ENCODE measurements at regions not wholly inside any gene's neighbourhood (a gene's known extent, or its start where the extent isn't known, plus 50 kb on each side); places are given as distances from the start of the nearest gene placed in this dataset.

- DNase-seq (ENCODE audit: low read depth in 2 of 2) = no peak
Observed at GRCh38 chr12:67426067-67426466, 156.9 kb downstream of the CAND1 start.

- no peak for DNase-seq (ENCODE audit: low read depth in 2 of 2)
Observed at GRCh38 chr12:67427336-67427735, 158.2 kb downstream of the CAND1 start.

GRCh38 chr12:67428431-67428830 lies 159.3 kb downstream of the CAND1 start:
- no peak for DNase-seq (ENCODE audit: low read depth in 2 of 2)

- DNase-seq (ENCODE audit: low read depth in 2 of 2) = no peak
Observed at GRCh38 chr12:67430708-67431335, 161.7 kb downstream of the CAND1 start.

GRCh38 chr12:67431411-67432020 lies 162.4 kb downstream of the CAND1 start:
- DNase-seq (ENCODE audit: low read depth in 2 of 2) = no peak

- DNase-seq (ENCODE audit: low read depth in 2 of 2) = no peak
Observed at GRCh38 chr12:67433385-67434175, 164.4 kb downstream of the CAND1 start.

GRCh38 chr12:67434671-67435370 lies 165.7 kb downstream of the CAND1 start:
- DNase-seq (ENCODE audit: low read depth in 2 of 2) = no peak

- DNase-seq (ENCODE audit: low read depth in 2 of 2) = no peak
Observed at GRCh38 chr12:67436230-67436629, 167.1 kb downstream of the CAND1 start.

GRCh38 chr12:67437011-67437410 lies 167.9 kb downstream of the CAND1 start:
- no peak for DNase-seq (ENCODE audit: low read depth in 2 of 2)

GRCh38 chr12:67439611-67440010 lies 170.5 kb downstream of the CAND1 start:
- no peak for DNase-seq (ENCODE audit: low read depth in 2 of 2)

GRCh38 chr12:67441736-67442346 lies 172.7 kb downstream of the CAND1 start:
- peak; percentile 46 to 58 for DNase-seq (ENCODE audit: low read depth in 2 of 2)

GRCh38 chr12:67442347-67442841 lies 173.2 kb downstream of the CAND1 start:
- no peak for DNase-seq (ENCODE audit: low read depth in 2 of 2)

- no peak for DNase-seq (ENCODE audit: low read depth in 2 of 2)
Observed at GRCh38 chr12:67442896-67443295, 173.7 kb downstream of the CAND1 start.

GRCh38 chr12:67444542-67444941 lies 175.4 kb downstream of the CAND1 start:
- no peak for DNase-seq (ENCODE audit: low read depth in 2 of 2)

- no peak for DNase-seq (ENCODE audit: low read depth in 2 of 2)
Observed at GRCh38 chr12:67446716-67447115, 177.6 kb downstream of the CAND1 start.

- no peak for DNase-seq (ENCODE audit: low read depth in 2 of 2)
Observed at GRCh38 chr12:67447180-67447579, 178.0 kb downstream of the CAND1 start.

- no peak for DNase-seq (ENCODE audit: low read depth in 2 of 2)
Observed at GRCh38 chr12:67449591-67450052, 180.5 kb downstream of the CAND1 start.

GRCh38 chr12:67450441-67450840 lies 181.3 kb downstream of the CAND1 start:
- DNase-seq (ENCODE audit: low read depth in 2 of 2) = no peak

- DNase-seq (ENCODE audit: low read depth in 2 of 2) = no peak
Observed at GRCh38 chr12:67451206-67451605, 182.0 kb downstream of the CAND1 start.

GRCh38 chr12:67452119-67452805 lies 183.1 kb downstream of the CAND1 start:
- no peak for DNase-seq (ENCODE audit: low read depth in 2 of 2)

- no peak for DNase-seq (ENCODE audit: low read depth in 2 of 2)
Observed at GRCh38 chr12:67453191-67453590, 184.0 kb downstream of the CAND1 start.

Data from stimulated activated CD8-positive, alpha-beta memory T cell treated with anti-CD3 and anti-CD28 coated beads, Interleukin-2, amount 100 ng/mL, for 1 hour (primary cell).